ENCODE measurements at regions not wholly inside any gene's neighbourhood (a gene's known extent, or its start where the extent isn't known, plus 50 kb on each side); places are given as distances from the start of the nearest gene placed in this dataset.
A peak's percentile ranks its signal among the peaks of the same experiment; 100 is the strongest.

- no peak for DNase-seq (ENCODE audit: low read depth)
Measured at GRCh38 chr2:103734911-103735310, 973.1 kb downstream of the TMEM182 start.

- DNase-seq (ENCODE audit: low read depth) = peak; percentile 68
Measured at GRCh38 chr2:103738108-103738507, 976.3 kb downstream of the TMEM182 start.

DNA sequence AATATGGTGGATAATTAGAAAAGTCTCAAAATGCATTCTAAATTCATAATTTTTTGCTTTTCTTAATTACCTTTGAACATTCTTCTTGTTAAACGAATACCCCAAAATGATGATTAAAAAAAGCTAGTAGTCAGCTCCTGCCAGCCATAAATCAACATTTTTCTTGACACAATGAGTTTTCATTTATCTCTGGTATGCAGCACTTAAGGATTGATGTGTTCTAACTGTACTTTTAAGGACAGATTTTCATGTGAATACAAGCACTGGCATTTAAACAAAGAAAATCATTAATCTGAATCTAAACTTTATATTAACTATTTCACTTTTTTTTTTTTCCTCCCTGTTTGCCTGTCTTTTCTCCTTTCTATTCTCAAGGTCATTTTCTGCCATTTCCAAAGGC is 976.8 kb downstream of the TMEM182 start:
- DNase-seq (ENCODE audit: low read depth) = peak; percentile 15

GRCh38 chr2:103739186-103739585 is 977.4 kb downstream of the TMEM182 start:
- DNase-seq (ENCODE audit: low read depth) = peak; percentile 1

DNA sequence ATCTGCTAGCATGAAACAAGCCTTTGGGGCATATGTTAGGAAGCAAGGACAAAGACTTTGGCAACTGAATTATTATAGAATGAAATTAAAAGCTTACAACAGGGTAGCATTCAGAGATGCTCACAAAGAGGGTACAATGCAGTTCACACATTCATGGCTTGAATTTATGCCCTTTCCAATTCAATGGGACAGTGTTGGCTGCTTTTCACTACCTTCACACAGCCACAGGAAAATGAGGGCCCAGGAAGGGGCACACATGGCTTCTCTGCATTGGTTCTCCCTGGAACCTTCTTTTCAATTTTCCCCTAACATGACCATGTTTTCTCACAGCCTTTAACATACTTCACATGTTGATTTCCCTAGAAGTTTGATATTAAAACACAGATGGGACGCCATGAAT is 978.1 kb downstream of the TMEM182 start:
- DNase-seq (ENCODE audit: low read depth) = no peak

- DNase-seq (ENCODE audit: low read depth) = no peak
Measured at GRCh38 chr2:103740631-103741030, 978.8 kb downstream of the TMEM182 start.

GRCh38 chr2:103743195-103743594 is 981.4 kb downstream of the TMEM182 start:
- DNase-seq (ENCODE audit: low read depth) = peak; percentile 15

DNA sequence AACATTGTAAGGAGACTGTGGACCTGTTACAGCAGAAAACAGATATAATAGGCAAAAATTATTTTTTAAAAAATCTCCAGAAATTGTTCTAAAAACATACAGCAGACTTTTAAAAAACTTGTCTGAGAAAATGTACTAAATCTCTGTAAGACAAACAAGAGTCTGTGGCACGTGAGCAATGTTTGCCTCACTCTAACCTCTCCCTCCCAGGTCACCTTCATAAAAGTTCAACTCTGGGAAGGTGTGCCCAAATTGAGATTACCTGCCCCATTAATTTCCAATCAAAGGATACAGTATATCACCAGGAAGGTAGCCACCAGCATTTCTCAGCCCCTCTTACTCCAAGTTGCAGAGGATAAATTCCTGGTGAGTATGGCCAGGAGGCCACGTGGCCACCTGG is 992.7 kb downstream of the TMEM182 start:
- no peak for DNase-seq (ENCODE audit: low read depth)

GRCh38 chr2:103773884-103774283 is 1012.1 kb downstream of the TMEM182 start:
- DNase-seq (ENCODE audit: low read depth) = peak; percentile 94

GRCh38 chr2:103780088-103780702 is 1018.4 kb downstream of the TMEM182 start:
- no peak for DNase-seq (ENCODE audit: low read depth)

GRCh38 chr2:103781313-103781712 is 1019.5 kb downstream of the TMEM182 start:
- no peak for DNase-seq (ENCODE audit: low read depth)

DNA sequence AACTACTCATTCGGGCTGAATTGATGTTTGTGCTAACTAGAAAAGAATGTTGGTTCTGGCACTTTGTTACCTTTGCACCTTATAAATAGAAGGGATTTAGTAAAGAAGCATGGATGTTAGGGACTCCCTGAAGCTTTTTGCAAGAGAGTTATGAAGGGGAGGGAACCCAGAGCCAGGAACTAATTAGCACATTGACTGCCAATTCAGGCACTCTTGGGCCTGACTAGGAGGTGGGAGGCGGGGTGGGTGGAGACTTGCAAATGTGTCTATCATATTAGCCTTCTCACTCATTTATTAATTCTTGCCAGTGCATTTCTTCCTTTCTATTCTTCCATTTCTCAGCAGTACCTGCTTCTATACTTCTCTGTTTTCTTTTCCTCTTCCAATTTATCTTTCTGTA is 1022.4 kb downstream of the TMEM182 start:
- peak; percentile 4 for DNase-seq (ENCODE audit: low read depth)

- no peak for DNase-seq (ENCODE audit: low read depth)
Measured at GRCh38 chr2:103785432-103785831, 1023.6 kb downstream of the TMEM182 start.

- DNase-seq (ENCODE audit: low read depth) = no peak
Measured at GRCh38 chr2:103785956-103786355, 1024.1 kb downstream of the TMEM182 start.

- peak; percentile 18 for DNase-seq (ENCODE audit: low read depth)
Measured at GRCh38 chr2:103788389-103788788, 1026.6 kb downstream of the TMEM182 start.

DNA sequence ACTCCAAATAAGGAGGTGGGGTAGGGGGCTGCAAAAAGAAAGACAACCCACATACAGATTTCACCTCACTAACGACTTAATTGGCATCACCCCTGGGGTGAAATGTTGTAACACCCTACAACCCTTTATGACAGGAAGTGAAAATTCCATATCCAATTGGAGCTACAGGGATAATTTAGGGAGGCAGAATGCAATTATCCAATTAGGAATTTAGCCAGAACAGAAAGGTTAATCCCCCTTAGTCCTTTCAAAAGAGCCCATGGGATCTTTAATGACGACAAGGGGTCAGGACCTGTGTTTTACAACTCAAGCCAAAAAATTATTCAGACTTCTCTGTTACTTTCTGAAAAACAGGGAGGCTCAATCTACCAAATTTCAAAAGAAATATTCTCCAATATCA is 1027.1 kb downstream of the TMEM182 start:
- no peak for DNase-seq (ENCODE audit: low read depth)

- peak; percentile 93 for DNase-seq (ENCODE audit: low read depth)
Measured at GRCh38 chr2:103789381-103790095, 1027.7 kb downstream of the TMEM182 start.

GRCh38 chr2:103792042-103792441 is 1030.2 kb downstream of the TMEM182 start:
- no peak for DNase-seq (ENCODE audit: low read depth)

DNA sequence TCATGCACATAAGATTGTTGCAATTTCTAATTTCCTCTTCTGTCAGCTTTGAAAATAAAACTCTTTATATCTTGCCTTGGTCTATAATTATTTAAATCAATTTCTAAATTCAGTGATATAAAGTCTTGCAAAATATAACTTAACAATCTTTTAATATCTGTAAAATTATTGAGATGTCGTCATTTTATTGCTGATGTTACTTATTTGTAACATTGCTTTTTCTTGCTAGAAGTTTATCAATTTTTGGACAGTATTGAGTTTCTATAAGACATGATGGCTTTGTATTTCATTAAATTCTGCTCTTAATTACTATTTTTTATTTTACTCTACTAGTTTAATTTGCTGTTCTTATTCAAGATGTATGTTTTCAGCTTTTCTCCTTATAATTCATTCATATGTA is 1036.5 kb downstream of the TMEM182 start:
- DNase-seq (ENCODE audit: low read depth) = no peak

GRCh38 chr2:103804013-103804412 is 1042.2 kb downstream of the TMEM182 start:
- no peak for DNase-seq (ENCODE audit: low read depth)

- no peak for DNase-seq (ENCODE audit: low read depth)
Measured at GRCh38 chr2:103805746-103806145, 1043.9 kb downstream of the TMEM182 start.

DNA sequence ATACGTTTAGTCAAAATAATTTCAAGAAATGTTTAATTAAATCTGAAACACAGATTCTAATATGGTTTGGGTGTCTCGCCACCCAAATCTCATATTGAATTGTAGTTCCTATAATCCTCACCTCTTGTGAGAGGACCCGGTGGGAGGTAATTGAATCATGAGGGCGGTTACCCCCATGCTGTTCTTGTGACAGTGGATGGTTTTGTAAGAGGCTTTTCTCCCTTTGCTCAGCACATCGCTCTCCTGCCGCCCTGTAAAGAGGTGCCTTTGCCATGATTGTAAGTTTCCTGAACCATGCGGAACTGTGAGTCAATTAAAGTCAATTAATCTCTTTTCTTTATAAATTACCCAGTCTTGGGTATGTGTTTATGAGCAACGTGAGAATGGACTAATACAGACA is 1045.1 kb upstream of the POU3F3 start:
- no peak for DNase-seq (ENCODE audit: low read depth)

DNA sequence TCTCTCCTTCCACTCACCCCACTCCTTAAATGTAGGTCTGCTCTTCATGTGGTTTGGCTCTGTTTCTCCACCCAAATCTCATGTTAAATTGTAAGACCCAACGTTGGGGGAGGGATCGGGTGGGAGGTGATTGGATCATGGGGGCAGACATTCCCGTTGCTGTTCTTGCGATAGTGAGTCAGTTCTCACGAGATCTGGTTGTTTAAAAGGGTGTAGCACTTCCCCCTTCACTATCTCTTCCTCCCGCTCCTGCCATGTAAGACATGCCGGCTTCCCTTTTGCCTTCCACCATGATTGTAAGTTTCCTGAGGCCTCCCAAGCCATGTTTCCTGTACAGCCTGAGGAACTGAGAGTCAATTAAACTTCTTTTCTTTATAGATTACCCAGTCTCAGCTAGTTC is 1044.5 kb upstream of the POU3F3 start:
- no peak for DNase-seq (ENCODE audit: low read depth)
